OCI-LY3 (cell line): ENCODE measurements at regions not wholly inside any gene's neighbourhood (a gene's known extent, or its start where the extent isn't known, plus 50 kb on each side); places are given as distances from the start of the nearest gene placed in this dataset.

Experiments
- CTCF ChIP-seq: fragments of 200-600, 300-600 bp; sonication (generic); IDR thresholded peaks from 2 replicates; pipeline ENCODE4 v1.5.1; 2014; ENCODE audit warnings: antibody characterized with exemption, low read length, low read depth
- EZH2phosphoT487 ChIP-seq: fragments of 200-600 bp; shearing (Covaris generic); IDR thresholded peaks from 2 replicates; pipeline ENCODE4 v1.6.1; 2018; ENCODE audit warnings: antibody characterized with exemption, mixed run types, low read depth

- TF ChIP-seq CTCF: no peak
- TF ChIP-seq EZH2phosphoT487: no peak
Observed at GRCh38 chr20:46837083-46837482, 57.6 kb upstream of the EYA2 start.
